Gastroesophageal sphincter (tissue), 4 donors: ENCODE measurements at regions not wholly inside any gene's neighbourhood (a gene's known extent, or its start where the extent isn't known, plus 50 kb on each side); places are given as distances from the start of the nearest gene placed in this dataset.

Experiments used
- ATAC-seq: fragments of 150-250 bp; one replicate; pipeline ENCODE4 v1.9.1; 2016; ENCODE audit warnings: mild to moderate bottlenecking, moderate library complexity
- H3K27ac ChIP-seq, 4 donors: fragments of 200-600 bp; sonication (generic) in 3 of 4; 1 replicate in 3 of 4; 2 replicates in 1 of 4; pipeline ENCODE4 v1.5.1; 2016 to 2019
- H3K27me3 ChIP-seq: fragments of 200-600 bp; sonication (generic); one replicate; pipeline ENCODE4 v1.5.1; 2019
- H3K36me3 ChIP-seq, 2 donors: fragments of 200-600 bp; sonication (generic); one replicate each; pipeline ENCODE4 v1.5.1; 2019; ENCODE audit warnings: control low read depth in 1 of 2
- H3K4me1 ChIP-seq, 3 donors: fragments of 200-600 bp; sonication (generic); 1 replicate in 2 of 3; 2 replicates in 1 of 3; pipeline ENCODE4 v1.5.1; 2016 to 2019; ENCODE audit warnings: control low read depth in 2 of 3
- H3K4me3 ChIP-seq, 2 donors: fragments of 200-600 bp; sonication (generic); one replicate each; pipeline ENCODE4 v1.5.1; 2019; ENCODE audit warnings: mild to moderate bottlenecking in 1 of 2, moderate library complexity in 1 of 2
- H3K9me3 ChIP-seq, 3 donors: fragments of 200-600 bp; sonication (generic); one replicate each; pipeline ENCODE4 v1.5.1; 2017 to 2019; ENCODE audit warnings: control low read depth in 2 of 3
- CTCF ChIP-seq, 4 experiments: fragments of 200-600 bp in 2 of 4; fragments of 450-650 bp in 2 of 4; sonication (generic) in 1 of 4; IDR thresholded peaks; one replicate each; pipeline ENCODE4 v1.5.1; 2017 to 2019; ENCODE audit warnings: antibody characterized with exemption in 4 of 4, mild to moderate bottlenecking in 2 of 4, moderate library complexity in 2 of 4
- EP300 ChIP-seq: sonication (generic); formaldehyde crosslinking; IDR thresholded peaks from one replicate; pipeline ENCODE4 v1.6.1; 2017; ENCODE audit warnings: antibody characterized with exemption, mild to moderate bottlenecking
- POLR2A ChIP-seq, 2 donors: fragments of 450-650 bp; IDR thresholded peaks; one replicate each; pipeline ENCODE4 v1.6.1; 2017; ENCODE audit warnings: antibody characterized with exemption in 2 of 2, mild to moderate bottlenecking in 2 of 2, moderate library complexity in 1 of 2
- POLR2AphosphoS5 ChIP-seq: sonication (generic); formaldehyde crosslinking; IDR thresholded peaks from one replicate; pipeline ENCODE4 v1.6.1; 2017; ENCODE audit warnings: antibody characterized with exemption
- WGBS, 2 donors: methylation state at CpG; one replicate each; pipeline ENCODE4 v1.1.5; 2018; ENCODE audit warnings: low coverage in 1 of 2; 5-methylcytosine and 5-hydroxymethylcytosine counted together

- Histone ChIP-seq H3K27ac (no peak overlapping the region), H3K27me3 (no peaks in the 10 kb centered on the region), H3K9me3 (no peaks in the 10 kb centered on the region), H3K4me3 (no peak overlapping the region), H3K4me1 (no peaks in the 10 kb centered on the region), H3K36me3 (no peaks in the 10 kb centered on the region)
- no peak for ATAC-seq
- TF ChIP-seq POLR2A (IDR thresholded peaks at IDR 0.05): no peak
- no peak for TF ChIP-seq EP300
- TF ChIP-seq CTCF (IDR thresholded peaks at IDR 0.05): no peak
- no peak for TF ChIP-seq POLR2AphosphoS5
- WGBS, 2 donors: 71 to 76% methylated on average over 2 of the region's 2 CpGs
Measured at GRCh38 chr18:77439888-77440287, 190.2 kb downstream of the GALR1 start.

- no peak for ATAC-seq
- no peak for TF ChIP-seq CTCF (IDR thresholded peaks at IDR 0.05)
- TF ChIP-seq POLR2A (IDR thresholded peaks at IDR 0.05): no peak
- TF ChIP-seq POLR2AphosphoS5: no peak
- TF ChIP-seq EP300: no peak
- Histone ChIP-seq H3K4me3 (no peak overlapping the region), H3K27ac (no peak overlapping the region), H3K9me3 (no peaks in the 10 kb centered on the region), H3K27me3 (no peaks in the 10 kb centered on the region), H3K36me3 (no peaks in the 10 kb centered on the region), H3K4me1 (no peaks in the 10 kb centered on the region)
- WGBS, 2 donors: 64 to 77% methylated on average over 3 to 6 of the region's 6 CpGs
Measured at GRCh38 chr18:77442393-77442792, 192.7 kb downstream of the GALR1 start.

- Histone ChIP-seq H3K4me1 (no peaks in the 10 kb centered on the region), H3K4me3 (no peak overlapping the region), H3K27ac (no peak overlapping the region), H3K9me3 (no peaks in the 10 kb centered on the region), H3K27me3 (no peaks in the 10 kb centered on the region), H3K36me3 (no peaks in the 10 kb centered on the region)
- TF ChIP-seq EP300: no peak
- TF ChIP-seq CTCF (IDR thresholded peaks at IDR 0.05): no peak
- no peak for TF ChIP-seq POLR2A (IDR thresholded peaks at IDR 0.05)
- no peak for TF ChIP-seq POLR2AphosphoS5
- no peak for ATAC-seq
- WGBS, 2 donors: 100% methylated on average over 2 of the region's 10 CpGs; no CpG with 5 or more reads in 1 of the 2 donors
Measured at GRCh38 chr18:77444385-77444784, 194.7 kb downstream of the GALR1 start.

GRCh38 chr18:77448046-77448445 lies 198.4 kb downstream of the GALR1 start:
- Histone ChIP-seq H3K9me3 (no peaks in the 10 kb centered on the region), H3K27me3 (no peaks in the 10 kb centered on the region), H3K4me3 (no peak overlapping the region), H3K27ac (no peak overlapping the region), H3K36me3 (no peaks in the 10 kb centered on the region), H3K4me1 (no peaks in the 10 kb centered on the region)
- no peak for ATAC-seq
- WGBS, 2 donors: 40 to 44% methylated on average over 5 to 6 of the region's 6 CpGs
- TF ChIP-seq EP300 (no peak), POLR2A (IDR thresholded peaks at IDR 0.05) (no peak), POLR2AphosphoS5 (no peak), CTCF (IDR thresholded peaks at IDR 0.05) (no peak)

- no peak overlapping the region for H3K27ac ChIP-seq
- whole genome bisulfite sequencing, 2 donors: 92 to 94% methylated on average over 2 of the region's 2 CpGs
- no peaks in the 10 kb centered on the region for H3K4me1 ChIP-seq
- H3K9me3 ChIP-seq: no peaks in the 10 kb centered on the region
- H3K27me3 ChIP-seq: peaks cover 3% of the 10 kb centered on the region
- no peak overlapping the region for H3K4me3 ChIP-seq
- ATAC-seq: no peak
- no peaks in the 10 kb centered on the region for H3K36me3 ChIP-seq
- no peak for TF ChIP-seq EP300
- no peak for TF ChIP-seq POLR2A (IDR thresholded peaks at IDR 0.05)
- TF ChIP-seq CTCF (IDR thresholded peaks at IDR 0.05): no peak
- TF ChIP-seq POLR2AphosphoS5: no peak
Measured at GRCh38 chr18:77455004-77455403, 205.4 kb downstream of the GALR1 start.
